K562 (cell line): ENCODE measurements at regions not wholly inside any gene's neighbourhood (a gene's known extent, or its start where the extent isn't known, plus 50 kb on each side); places are given as distances from the start of the nearest gene placed in this dataset.

Source experiments
- BRCA1 ChIP-seq, 2 experiments: fragments of 450-650 bp in 1 of 2; sonication (generic) in 1 of 2; formaldehyde crosslinking in 1 of 2; IDR thresholded peaks; 2 replicates each; pipeline versions ENCODE4 v1.5.0 to v1.6.1; 2017 to 2020; ENCODE audit warnings: mild to moderate bottlenecking in 1 of 2, missing genetic modification reagents in 1 of 2
- ETS2 ChIP-seq: IDR thresholded peaks from 2 replicates; pipeline ENCODE4 v1.6.1; 2016; ENCODE audit warnings: borderline replicate concordance, missing genetic modification characterization, mild to moderate bottlenecking, moderate library complexity, missing compliant biosample characterization; ENCODE audit not compliant: poor library complexity, severe bottlenecking
- KAT2B ChIP-seq: IDR thresholded peaks from one replicate; pipeline ENCODE4 v1.6.1; 2012; ENCODE audit warnings: low read depth, mild to moderate bottlenecking, control low read depth, inconsistent platforms, low read length, moderate library complexity
- KDM1A ChIP-seq, 2 experiments: fragments of 450-650 bp; IDR thresholded peaks; 2 replicates each; pipeline ENCODE4 v1.6.1; 2016; ENCODE audit warnings: mild to moderate bottlenecking in 2 of 2
- KLF10 ChIP-seq: fragments of 250-450 bp; sonication (Bioruptor Pico); IDR thresholded peaks from 2 replicates; pipeline ENCODE4 v1.6.1; 2021; ENCODE audit warnings: matching md5 sums
- MGA ChIP-seq: fragments of 450-650 bp; IDR thresholded peaks from 2 replicates; pipeline ENCODE4 v1.6.1; 2016; ENCODE audit warnings: mild to moderate bottlenecking, moderate library complexity
- NFYB ChIP-seq: IDR thresholded peaks from 2 replicates; pipeline ENCODE4 v1.6.1; 2011; ENCODE audit warnings: mild to moderate bottlenecking, moderate library complexity; ENCODE audit not compliant: insufficient read length; ENCODE audit errors: extremely low read depth
- RAD21 ChIP-seq, 2 experiments: fragments of 250-450 bp in 1 of 2; fragments of 450-650 bp in 1 of 2; sonication (Bioruptor Pico) in 1 of 2; formaldehyde crosslinking in 1 of 2; IDR thresholded peaks in 1 of 2; conservative IDR thresholded peaks in 1 of 2; 2 replicates each; pipeline versions ENCODE4 v1.4.0 to v1.8.0; 2020 to 2022; ENCODE audit warnings: mild to moderate bottlenecking in 2 of 2, moderate library complexity in 1 of 2
- SMAD2 ChIP-seq: fragments of 150-350 bp; IDR thresholded peaks from 2 replicates; pipeline ENCODE4 v1.6.1; 2014; ENCODE audit warnings: low read depth, mild to moderate bottlenecking, low read length
- TEAD2 ChIP-seq: fragments of 450-650 bp; IDR thresholded peaks from 2 replicates; pipeline ENCODE4 v1.6.1; 2016; ENCODE audit warnings: missing genetic modification characterization, control low read depth, missing compliant biosample characterization

DNA sequence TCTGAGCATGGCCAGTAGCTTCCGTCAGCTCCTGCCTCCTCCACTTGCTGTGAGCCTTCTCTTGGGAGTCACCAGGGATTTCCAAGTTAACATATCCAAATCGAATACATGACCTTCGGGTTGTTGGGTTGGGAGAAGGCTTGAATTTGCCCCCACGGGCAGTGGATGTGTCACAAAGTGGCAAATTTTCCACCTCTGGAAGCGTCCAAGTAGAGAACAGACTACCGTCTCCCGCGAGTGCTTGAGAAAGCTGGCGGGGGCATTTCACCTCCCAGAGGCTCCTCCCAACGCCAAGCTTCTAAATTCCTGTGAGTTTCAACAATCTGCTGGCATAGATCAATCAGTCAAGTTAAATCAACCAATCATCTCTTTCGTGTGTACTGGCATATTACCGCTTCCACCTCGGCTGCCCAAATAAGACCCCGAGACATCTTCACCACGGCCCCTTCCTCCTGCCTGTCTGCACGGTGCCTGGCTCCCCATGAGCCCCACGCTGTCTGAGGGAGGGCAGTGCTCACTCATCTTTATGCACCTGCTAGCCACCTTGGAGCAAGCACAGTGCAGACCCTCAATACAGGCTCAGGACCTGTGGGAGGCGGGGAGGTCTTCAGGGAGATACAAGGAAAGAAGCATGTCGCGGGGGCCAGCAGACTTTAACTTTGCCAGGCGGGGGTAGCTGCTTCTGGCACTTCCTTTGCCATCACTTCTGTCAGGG is 79.1 kb downstream of the MRPL36 start (continued):
- TF ChIP-seq BRCA1 (IDR thresholded peaks at IDR 0.05): no peak
- no peak for TF ChIP-seq BRCA1 (CRISPR knock-in tag; IDR thresholded peaks at IDR 0.05)
- TF ChIP-seq NFYB: no peak
- no peak for TF ChIP-seq ETS2 (tag)
- TF ChIP-seq TEAD2 (tag): no peak
- no peak for TF ChIP-seq MGA
- TF ChIP-seq KLF10 (CRISPR knock-in tag): no peak
- TF ChIP-seq KAT2B: no peak
- no peak for TF ChIP-seq RAD21 (CRISPR knock-in tag; conservative IDR thresholded peaks at IDR 0.05 in 1 of 2, IDR thresholded peaks at IDR 0.05 in 1 of 2)
- no peak for TF ChIP-seq KDM1A (IDR thresholded peaks at IDR 0.05)
- TF ChIP-seq SMAD2: no peak
- TF ChIP-seq, all 486 proteins: peak for 0
